Left ventricle myocardium superior (tissue), 1 donor: ENCODE measurements at regions not wholly inside any gene's neighbourhood (a gene's known extent, or its start where the extent isn't known, plus 50 kb on each side); places are given as distances from the start of the nearest gene placed in this dataset.
A peak's percentile ranks its signal among the peaks of the same experiment; 100 is the strongest.
"Not testable (repeated sequence)": the region's sequence is repeated elsewhere in the genome, so short reads cannot be mapped to it uniquely, and the experiment has no call there.

Source experiments
- ATAC-seq: fragments of 200-7000 bp; cut with Tn5 transposase; one replicate; pipeline ENCODE4 v1.9.1; 2020; ENCODE audit warnings: mild to moderate bottlenecking, moderate library complexity
- DNase-seq: peaks from one replicate; pipeline ENCODE4 v3.0.0-alpha.2; 2020
- intact Hi-C: fragments of 100-400 bp; cut with micrococcal nuclease; formaldehyde crosslinking; loops from one replicate; pipeline ENCODE4 v1.11.0; 2022
- donor health status: DM: no; HTN: yes; CAD: no; lungs with severe emphysema.

GRCh38 chr3:99586701-99587100 lies 51.7 kb upstream of the COL8A1 start:
- ATAC-seq (no peak), DNase-seq (no peak)
- intact Hi-C loops: no loop called here

- DNase-seq (no peak), ATAC-seq (no peak)
- intact Hi-C loops: no loop called here
Observed at GRCh38 chr3:99579965-99580364, 58.4 kb upstream of the COL8A1 start.

- intact Hi-C loops: no loop called here
- DNase-seq (no peak), ATAC-seq (no peak)
Observed at GRCh38 chr3:99579246-99579645, 59.1 kb upstream of the COL8A1 start.

GRCh38 chr3:99578339-99578970 lies 59.9 kb upstream of the COL8A1 start:
- intact Hi-C loops: no loop called here
- DNase-seq (no peak), ATAC-seq (no peak)

GRCh38 chr3:99576904-99577559 lies 61.4 kb upstream of the COL8A1 start:
- DNase-seq: no peak
- no peak for ATAC-seq
- intact Hi-C loops: no loop called here

- no peak for ATAC-seq
Observed at GRCh38 chr3:99575683-99576082, 62.7 kb upstream of the COL8A1 start.

GRCh38 chr3:99570061-99570460 lies 68.3 kb upstream of the COL8A1 start:
- ATAC-seq: no peak
- intact Hi-C loops: no loop called here
- DNase-seq: no peak

More at GRCh38 chr3:99575683-99576082, 62.7 kb upstream of the COL8A1 start:
- no peak for DNase-seq
- intact Hi-C loops: no loop called here

- intact Hi-C loops: no loop called here
- no peak for DNase-seq
Observed at GRCh38 chr3:99568663-99569335, 69.6 kb upstream of the COL8A1 start.

GRCh38 chr3:99565331-99565730 lies 73.1 kb upstream of the COL8A1 start:
- DNase-seq (no peak), ATAC-seq (no peak)
- intact Hi-C loops: no loop called here

More at GRCh38 chr3:99568663-99569335, 69.6 kb upstream of the COL8A1 start:
- ATAC-seq: no peak

- intact Hi-C loops: no loop called here
- ATAC-seq (no peak), DNase-seq (no peak)
Observed at GRCh38 chr3:99562990-99563607, 75.3 kb upstream of the COL8A1 start.

- intact Hi-C loops: no loop called here
- no peak for DNase-seq
- no peak for ATAC-seq
Observed at GRCh38 chr3:99562138-99562537, 76.3 kb upstream of the COL8A1 start.

GRCh38 chr3:99561056-99561455 lies 77.3 kb upstream of the COL8A1 start:
- DNase-seq: no peak
- no peak for ATAC-seq
- intact Hi-C loops: no loop called here

GRCh38 chr3:99559196-99559595 lies 79.2 kb upstream of the COL8A1 start:
- no peak for ATAC-seq
- intact Hi-C loops: no loop called here

GRCh38 chr3:99555885-99556284 lies 82.5 kb upstream of the COL8A1 start:
- intact Hi-C loops, DNase-seq, ATAC-seq: not testable (repeated sequence)

More at GRCh38 chr3:99559196-99559595, 79.2 kb upstream of the COL8A1 start:
- DNase-seq: no peak

GRCh38 chr3:99551520-99551919 lies 86.9 kb upstream of the COL8A1 start:
- DNase-seq (no peak), ATAC-seq (peak; percentile 52)
- intact Hi-C loops: no loop called here

- intact Hi-C loops: no loop called here
- no peak for DNase-seq
- ATAC-seq: peak; percentile 83
Observed at GRCh38 chr3:99549957-99550603, 88.3 kb upstream of the COL8A1 start.

GRCh38 chr3:99549220-99549619 lies 89.2 kb upstream of the COL8A1 start:
- intact Hi-C loops: no loop called here
- ATAC-seq: no peak

GRCh38 chr3:99548674-99549073 lies 89.7 kb upstream of the COL8A1 start:
- DNase-seq (no peak), ATAC-seq (peak; percentile 34)
- intact Hi-C loops: no loop called here

More at GRCh38 chr3:99549220-99549619, 89.2 kb upstream of the COL8A1 start:
- no peak for DNase-seq

- intact Hi-C loops: no loop called here
- ATAC-seq (peak; percentile 43), DNase-seq (no peak)
Observed at GRCh38 chr3:99545941-99546580, 92.3 kb upstream of the COL8A1 start.
